Stimulated activated effector memory CD8-positive, alpha-beta T cell treated with anti-CD3 and anti-CD28 coated beads, Interleukin-12 subunit alpha, Interleukin-12 subunit beta, amount 100 ng/mL, for 72 hours (primary cell): ENCODE measurements at regions not wholly inside any gene's neighbourhood (a gene's known extent, or its start where the extent isn't known, plus 50 kb on each side); places are given as distances from the start of the nearest gene placed in this dataset.
"Not testable (repeated sequence)": the region's sequence is repeated elsewhere in the genome, so short reads cannot be mapped to it uniquely, and the experiment has no call there.

Source experiments
- ATAC-seq: fragments of 150-1000 bp; cut with Tn5 transposase; 2 replicates; pipeline ENCODE4 v1.10.0; 2021
- DNase-seq, 2 donors: peaks; one replicate each; pipeline ENCODE4 v3.0.0; 2021 to 2022; ENCODE audit warnings: low spot score in 2 of 2
- H3K27ac Mint-ChIP-seq: one replicate; pipeline ENCODE4 v1.8.0; 2022; ENCODE audit warnings: mild to moderate bottlenecking, mixed read lengths
- H3K36me3 Mint-ChIP-seq: one replicate; pipeline ENCODE4 v1.8.0; 2022; ENCODE audit warnings: mild to moderate bottlenecking, mixed read lengths
- H3K4me1 Mint-ChIP-seq: one replicate; pipeline ENCODE4 v1.8.0; 2022; ENCODE audit warnings: mixed read lengths
- H3K4me3 Mint-ChIP-seq: one replicate; pipeline ENCODE4 v1.8.0; 2022; ENCODE audit warnings: mild to moderate bottlenecking, mixed read lengths
- H3K9me3 Mint-ChIP-seq: one replicate; pipeline ENCODE4 v1.8.0; 2022; ENCODE audit warnings: mixed read lengths

DNA sequence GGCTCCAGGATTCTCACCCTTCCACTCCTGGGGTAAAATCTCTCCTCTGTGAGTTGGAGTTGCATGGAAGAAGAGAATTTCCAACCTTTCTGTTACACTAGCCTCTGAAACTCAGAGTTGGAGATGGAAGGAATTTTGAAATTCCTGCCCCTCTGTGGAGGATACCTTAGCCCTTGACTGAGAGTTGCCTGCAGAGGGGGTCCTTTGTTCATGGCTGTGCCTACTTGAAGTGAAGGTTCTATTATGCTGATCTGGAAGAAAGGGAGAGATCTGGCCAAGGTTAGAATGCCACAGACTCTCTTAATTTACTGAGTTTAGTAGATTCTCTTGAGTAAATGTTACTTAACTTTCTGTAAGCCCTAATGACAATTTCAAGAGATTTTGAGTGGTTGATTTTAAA lies 626.6 kb upstream of the GYPC start:
- H3K4me1 Mint-ChIP-seq: no peaks in the 10 kb centered on the region
- H3K4me3 Mint-ChIP-seq: no peak overlapping the region
- H3K27ac Mint-ChIP-seq: no peak overlapping the region
- peaks cover 19% of the 10 kb centered on the region for H3K9me3 Mint-ChIP-seq
- DNase-seq (no peak), ATAC-seq (no peak)
- H3K36me3 Mint-ChIP-seq: no peaks in the 10 kb centered on the region

DNA sequence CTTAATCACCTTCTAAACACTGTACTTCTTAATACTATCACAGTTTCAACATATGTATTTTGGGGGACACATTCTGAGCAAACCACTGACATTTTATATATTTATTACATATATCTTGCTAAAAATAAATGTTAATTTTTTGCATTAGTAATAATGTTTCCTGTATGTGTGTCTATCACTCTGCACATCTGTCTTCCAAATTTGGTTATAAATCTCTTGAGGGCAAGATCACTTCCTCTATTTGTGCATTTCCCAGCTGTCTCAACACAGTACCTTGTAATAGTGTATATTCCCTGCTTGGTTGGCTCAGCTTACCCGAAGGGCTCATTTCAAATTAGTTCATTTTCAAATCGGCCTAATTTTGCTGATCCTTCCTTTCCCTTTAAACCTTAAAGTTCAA lies 617.1 kb upstream of the GYPC start:
- no peaks in the 10 kb centered on the region for H3K36me3 Mint-ChIP-seq
- no peak for DNase-seq
- no peak overlapping the region for H3K4me3 Mint-ChIP-seq
- peaks cover under 1% of the 10 kb centered on the region for H3K9me3 Mint-ChIP-seq
- no peaks in the 10 kb centered on the region for H3K4me1 Mint-ChIP-seq
- no peak overlapping the region for H3K27ac Mint-ChIP-seq
- ATAC-seq: no peak

DNA sequence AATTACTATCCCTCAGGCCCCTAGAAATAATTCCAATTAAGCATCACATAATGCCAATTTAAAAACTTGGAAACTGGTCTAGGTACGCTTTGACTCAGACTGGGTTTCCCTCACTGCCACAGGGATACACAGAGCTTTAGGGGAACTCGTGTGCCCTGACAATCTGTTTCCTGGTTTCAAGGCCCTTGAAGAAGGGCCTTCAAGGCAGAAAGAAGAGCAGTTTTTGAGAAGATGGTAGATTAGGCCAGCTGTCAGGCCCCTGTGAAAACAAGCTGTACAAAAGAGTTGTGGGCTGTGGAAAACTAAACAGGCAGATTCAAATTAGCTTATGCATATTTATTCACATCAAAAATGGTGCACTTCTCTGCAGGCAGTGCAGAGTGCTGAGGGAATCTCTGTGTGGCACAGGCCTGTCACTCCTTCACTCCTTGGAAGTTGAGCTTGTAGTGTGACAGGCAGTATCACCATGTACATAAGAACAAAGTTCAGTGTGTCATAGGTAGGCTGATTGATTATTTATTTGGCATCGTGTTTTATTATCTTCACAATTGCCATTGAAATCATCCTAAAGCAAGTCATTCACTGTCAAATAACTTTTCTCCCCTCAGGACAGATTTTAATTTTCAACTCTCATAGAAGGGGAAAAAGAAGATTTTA lies 614.4 kb upstream of the GYPC start:
- no peak overlapping the region for H3K27ac Mint-ChIP-seq
- ATAC-seq (no peak), DNase-seq (no peak)
- H3K36me3 Mint-ChIP-seq: no peaks in the 10 kb centered on the region
- H3K4me1 Mint-ChIP-seq: no peaks in the 10 kb centered on the region
- no peak overlapping the region for H3K4me3 Mint-ChIP-seq
- H3K9me3 Mint-ChIP-seq: no peaks in the 10 kb centered on the region

DNA sequence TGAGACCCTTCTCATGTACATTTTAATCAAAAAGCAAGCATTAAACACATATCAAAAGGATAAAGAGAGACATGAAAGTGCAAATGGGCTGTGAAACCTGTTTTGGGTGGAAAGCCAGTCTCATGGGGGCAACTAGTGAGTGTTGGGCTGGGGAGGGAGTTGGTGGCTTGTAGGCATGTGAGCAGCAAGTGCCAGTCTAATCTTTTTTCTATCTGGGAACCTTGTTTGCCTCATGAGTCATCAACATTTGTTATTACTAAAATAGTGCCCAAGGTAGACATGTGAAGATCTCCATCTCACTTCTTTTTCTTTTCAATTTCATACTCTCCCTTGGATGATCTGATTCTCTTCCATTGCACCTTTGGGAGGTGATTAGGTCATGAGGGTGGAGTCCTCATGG lies 613.9 kb upstream of the GYPC start:
- Mint-ChIP-seq H3K4me1 (no peaks in the 10 kb centered on the region), H3K4me3 (no peak overlapping the region)
- no peak for ATAC-seq

DNA sequence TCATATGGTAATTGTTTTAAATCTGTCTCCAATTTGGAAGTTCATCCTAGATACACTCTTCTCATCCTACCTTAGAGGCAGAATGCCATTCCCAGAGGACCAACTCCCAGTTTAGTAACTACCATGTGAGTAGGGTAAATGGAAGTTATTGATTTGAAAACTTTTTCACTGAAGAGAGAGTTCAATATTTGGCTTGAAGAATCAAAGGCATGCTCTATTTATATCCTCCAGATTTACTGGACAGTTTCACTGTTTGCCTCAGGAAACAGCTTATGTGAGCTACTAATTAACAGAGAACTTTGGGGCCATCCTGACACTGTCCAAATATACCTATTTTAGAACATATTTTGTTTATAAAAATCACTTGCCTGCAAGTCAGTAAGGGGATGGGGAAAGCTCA lies 607.2 kb upstream of the GYPC start:
- Mint-ChIP-seq H3K27ac (no peak overlapping the region), H3K4me3 (no peak overlapping the region), H3K36me3 (no peaks in the 10 kb centered on the region), H3K9me3 (peaks cover 12% of the 10 kb centered on the region), H3K4me1 (no peaks in the 10 kb centered on the region)
- ATAC-seq: no peak
- DNase-seq: no peak

More for the DNA sequence above, 613.9 kb upstream of the GYPC start:
- no peak for DNase-seq
- Mint-ChIP-seq H3K9me3 (no peaks in the 10 kb centered on the region), H3K36me3 (no peaks in the 10 kb centered on the region), H3K27ac (no peak overlapping the region)

DNA sequence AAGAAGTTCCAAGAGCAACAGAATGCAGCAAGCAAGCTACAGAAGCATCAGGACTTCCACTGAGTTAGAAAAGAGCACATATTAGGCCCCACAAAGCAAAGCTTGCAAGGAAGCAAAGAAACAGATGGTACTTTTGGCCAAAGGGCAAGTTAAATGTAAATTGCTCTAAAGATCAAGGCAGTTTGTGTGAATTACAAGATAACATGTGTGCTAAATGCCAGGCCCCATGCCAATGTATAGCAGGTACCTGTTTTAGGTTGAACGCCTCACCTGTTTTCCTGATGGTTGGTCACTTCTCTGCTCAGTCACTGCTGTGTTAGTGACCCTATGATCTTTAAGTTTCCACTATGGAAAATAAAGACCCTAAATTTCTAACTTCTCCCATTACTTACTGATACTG lies 606.5 kb upstream of the GYPC start:
- no peak overlapping the region for H3K27ac Mint-ChIP-seq
- ATAC-seq: no peak
- no peaks in the 10 kb centered on the region for H3K4me1 Mint-ChIP-seq
- no peaks in the 10 kb centered on the region for H3K36me3 Mint-ChIP-seq
- H3K9me3 Mint-ChIP-seq: peaks cover 14% of the 10 kb centered on the region
- no peak for DNase-seq
- H3K4me3 Mint-ChIP-seq: no peak overlapping the region

DNA sequence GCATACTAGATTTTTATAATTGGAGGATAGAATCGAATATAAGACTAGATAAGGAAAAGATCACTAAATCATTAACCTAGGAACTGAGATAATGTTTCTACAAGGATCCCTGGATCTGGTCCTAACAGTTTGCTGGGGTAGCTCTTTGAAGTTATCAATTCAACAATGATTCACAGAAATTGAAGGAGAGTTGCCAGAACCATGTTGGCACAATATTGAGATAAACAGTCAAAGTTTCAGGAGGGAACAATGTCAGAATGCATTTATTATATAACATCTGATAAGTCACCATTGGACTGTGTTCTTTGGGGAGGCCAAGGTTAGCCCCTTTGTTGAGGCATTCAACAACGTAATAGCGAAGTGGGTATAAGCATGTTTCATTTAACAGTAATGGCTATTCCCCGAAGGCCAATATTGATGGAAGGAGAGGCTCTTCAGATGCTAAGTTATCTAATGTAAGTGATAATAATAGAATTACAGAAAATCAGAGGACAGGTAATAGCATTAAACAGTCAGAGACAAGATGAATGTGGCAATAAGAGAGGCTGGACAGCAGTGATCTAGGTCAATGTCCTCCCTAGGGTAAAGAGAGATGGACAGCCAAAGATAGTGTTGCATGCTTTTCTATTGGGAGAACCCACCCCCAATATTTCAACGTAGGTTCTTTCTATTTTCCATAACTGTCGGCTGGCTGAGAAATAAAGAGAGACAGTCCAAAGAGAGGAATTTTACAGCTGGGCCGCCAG lies 604.8 kb upstream of the GYPC start:
- Mint-ChIP-seq H3K4me1 (no peaks in the 10 kb centered on the region), H3K4me3 (no peak overlapping the region), H3K36me3 (no peaks in the 10 kb centered on the region), H3K27ac (no peak overlapping the region), H3K9me3 (peaks cover 19% of the 10 kb centered on the region)
- DNase-seq (no peak), ATAC-seq (no peak)

DNA sequence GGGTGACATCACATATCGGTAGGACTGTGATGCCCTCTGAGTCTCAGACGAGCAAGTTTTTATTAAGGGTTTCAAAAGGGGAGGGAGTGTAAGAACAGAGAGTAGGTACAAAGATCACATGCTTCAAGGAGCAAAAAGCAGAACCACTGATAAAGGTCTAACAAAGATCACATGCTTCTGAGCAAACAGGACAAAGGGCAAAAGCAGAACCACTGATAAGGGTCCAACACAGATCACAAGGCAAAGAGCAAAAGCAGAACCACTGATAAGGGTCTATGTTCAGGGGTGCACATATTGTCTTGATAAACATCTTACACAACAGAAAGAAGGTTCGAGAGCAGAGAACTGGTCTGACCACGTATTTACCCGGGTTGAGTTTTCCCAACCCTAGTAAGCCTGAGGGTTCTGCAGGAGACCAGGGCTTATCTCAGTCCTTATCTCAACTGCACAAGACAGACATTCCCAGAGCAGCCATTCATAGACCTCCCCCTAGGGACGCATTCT lies 604.2 kb upstream of the GYPC start:
- not testable (repeated sequence) for H3K4me1 Mint-ChIP-seq, H3K36me3 Mint-ChIP-seq, DNase-seq, H3K27ac Mint-ChIP-seq, H3K4me3 Mint-ChIP-seq, ATAC-seq
- H3K9me3 Mint-ChIP-seq: peaks cover 19% of the 10 kb centered on the region

DNA sequence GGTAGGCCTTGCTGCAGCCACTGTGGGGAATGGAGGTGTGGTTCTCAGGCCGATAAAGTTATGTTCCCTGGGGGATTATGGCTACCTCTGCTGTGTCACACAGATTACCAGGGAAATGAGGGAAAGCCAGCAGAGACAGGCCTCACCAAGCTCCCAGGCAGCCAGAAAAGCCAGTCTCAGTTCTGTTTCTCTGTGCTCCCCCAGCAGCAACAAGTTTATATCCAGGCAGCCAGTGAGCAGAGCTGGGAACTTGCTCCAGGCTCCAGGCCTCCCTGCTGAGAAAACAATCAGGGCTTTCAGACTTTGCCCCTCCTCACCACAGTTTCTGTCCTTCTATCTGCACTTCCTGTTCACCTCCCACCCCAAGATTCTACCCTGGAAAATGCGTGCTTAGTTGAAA lies 596.6 kb upstream of the GYPC start:
- Mint-ChIP-seq H3K4me3 (no peak overlapping the region), H3K9me3 (peaks cover 39% of the 10 kb centered on the region), H3K36me3 (no peaks in the 10 kb centered on the region), H3K4me1 (no peaks in the 10 kb centered on the region), H3K27ac (no peak overlapping the region)
- DNase-seq (no peak), ATAC-seq (no peak)

DNA sequence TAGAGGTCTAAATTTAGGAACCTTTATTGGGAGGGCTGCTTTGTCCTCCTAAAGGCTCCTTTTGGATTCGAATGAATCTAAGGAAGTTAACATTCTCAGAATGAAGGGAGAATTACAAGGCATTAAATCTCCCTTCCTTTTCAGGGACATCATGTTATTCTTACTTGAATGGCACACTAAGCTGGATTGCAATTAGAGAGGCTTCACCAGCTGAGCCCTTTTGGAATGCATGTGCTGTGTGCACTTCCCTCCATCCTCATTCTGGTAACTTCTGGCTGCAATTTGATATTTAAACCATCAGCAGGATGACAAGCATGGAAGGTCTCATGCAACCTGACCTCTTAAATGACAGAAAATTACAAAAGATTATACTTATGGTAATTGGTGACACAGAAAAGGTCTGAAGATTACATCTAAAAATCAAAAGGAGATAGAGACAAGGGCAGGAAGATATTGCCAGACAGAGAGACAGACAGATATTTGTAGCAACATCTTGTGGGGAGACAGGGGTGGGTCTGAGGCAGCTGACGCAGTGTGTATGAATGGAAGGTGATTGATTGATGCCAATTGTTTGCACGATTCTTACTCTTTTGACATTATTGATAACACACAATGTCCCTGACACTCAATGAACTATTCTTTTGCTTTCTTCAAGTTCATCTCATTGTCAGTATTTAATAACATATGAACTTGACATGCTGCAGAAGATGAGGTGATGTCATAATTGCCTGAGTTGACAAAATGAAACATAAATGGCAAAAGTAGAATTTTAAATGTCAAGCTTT lies 570.8 kb upstream of the GYPC start:
- no peak overlapping the region for H3K4me3 Mint-ChIP-seq
- H3K36me3 Mint-ChIP-seq: no peaks in the 10 kb centered on the region
- H3K4me1 Mint-ChIP-seq: no peaks in the 10 kb centered on the region
- ATAC-seq: no peak
- peaks cover 4% of the 10 kb centered on the region for H3K9me3 Mint-ChIP-seq
- no peak for DNase-seq
- no peak overlapping the region for H3K27ac Mint-ChIP-seq

DNA sequence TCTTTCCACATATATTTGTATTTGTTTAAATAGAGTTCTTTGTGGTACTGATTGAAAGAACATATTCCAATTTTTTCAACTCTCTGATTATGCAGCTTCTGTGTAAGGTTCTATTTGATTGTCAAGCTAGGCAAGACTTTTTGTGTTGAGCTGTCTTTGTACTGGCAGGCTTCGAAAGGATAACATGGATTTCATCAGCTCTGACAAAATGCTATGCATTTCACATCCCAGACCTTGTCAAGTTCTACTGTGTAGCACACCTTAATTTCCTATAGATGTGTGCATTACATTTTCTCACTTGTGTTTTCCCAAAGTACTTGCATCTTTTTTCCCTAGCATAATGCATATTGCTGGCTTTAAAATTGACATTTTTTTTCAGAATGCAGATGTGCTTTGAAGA lies 555.0 kb upstream of the GYPC start:
- DNase-seq: no peak
- H3K9me3 Mint-ChIP-seq: peaks cover 6% of the 10 kb centered on the region
- H3K4me3 Mint-ChIP-seq: no peak overlapping the region
- no peaks in the 10 kb centered on the region for H3K36me3 Mint-ChIP-seq
- no peaks in the 10 kb centered on the region for H3K4me1 Mint-ChIP-seq
- no peak overlapping the region for H3K27ac Mint-ChIP-seq
- no peak for ATAC-seq

DNA sequence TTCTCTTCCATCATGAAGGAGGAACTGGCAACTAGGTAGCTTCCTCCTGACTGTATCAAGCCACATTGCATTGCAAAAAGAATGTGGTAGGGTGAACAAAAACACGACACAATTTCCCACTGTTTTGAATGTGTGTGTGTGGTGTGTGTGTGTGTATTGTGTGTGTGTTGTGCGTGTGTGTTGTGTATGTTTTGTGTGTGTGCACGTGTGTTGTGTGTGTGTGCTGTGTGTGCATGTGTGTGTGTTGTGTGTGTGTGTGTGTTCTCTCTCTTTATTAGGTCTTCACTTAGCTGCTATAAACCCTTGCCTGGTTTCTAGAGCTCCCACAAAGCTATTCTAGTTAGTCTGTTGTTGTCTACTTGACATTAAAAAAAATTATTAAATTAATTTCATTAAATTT lies 550.0 kb upstream of the GYPC start:
- Mint-ChIP-seq H3K27ac (no peak overlapping the region), H3K9me3 (peaks cover 10% of the 10 kb centered on the region), H3K36me3 (no peaks in the 10 kb centered on the region), H3K4me1 (no peaks in the 10 kb centered on the region), H3K4me3 (no peak overlapping the region)
- ATAC-seq (no peak), DNase-seq (no peak)

DNA sequence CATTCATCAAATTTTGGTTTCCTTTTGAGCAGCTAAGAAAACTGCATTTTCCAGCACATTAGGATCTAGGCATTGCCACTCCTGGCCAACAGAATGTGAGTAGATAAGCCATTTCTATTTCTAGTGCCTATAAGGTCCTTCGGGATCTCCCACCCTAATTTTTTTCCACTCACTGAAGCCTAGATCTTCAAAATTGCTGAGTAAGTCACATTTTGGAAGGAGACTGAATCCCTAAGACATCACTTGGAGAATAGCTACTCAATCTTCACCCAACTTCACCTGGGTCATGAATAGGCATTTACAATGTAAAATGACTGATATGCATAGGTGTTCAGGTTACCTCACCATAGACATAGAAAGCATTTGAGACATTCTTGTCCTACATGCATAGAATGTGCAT lies 548.1 kb upstream of the GYPC start:
- H3K4me1 Mint-ChIP-seq: no peaks in the 10 kb centered on the region
- H3K27ac Mint-ChIP-seq: no peak overlapping the region
- H3K4me3 Mint-ChIP-seq: no peak overlapping the region
- H3K36me3 Mint-ChIP-seq: no peaks in the 10 kb centered on the region
- DNase-seq (no peak), ATAC-seq (no peak)
- H3K9me3 Mint-ChIP-seq: peaks cover 7% of the 10 kb centered on the region

DNA sequence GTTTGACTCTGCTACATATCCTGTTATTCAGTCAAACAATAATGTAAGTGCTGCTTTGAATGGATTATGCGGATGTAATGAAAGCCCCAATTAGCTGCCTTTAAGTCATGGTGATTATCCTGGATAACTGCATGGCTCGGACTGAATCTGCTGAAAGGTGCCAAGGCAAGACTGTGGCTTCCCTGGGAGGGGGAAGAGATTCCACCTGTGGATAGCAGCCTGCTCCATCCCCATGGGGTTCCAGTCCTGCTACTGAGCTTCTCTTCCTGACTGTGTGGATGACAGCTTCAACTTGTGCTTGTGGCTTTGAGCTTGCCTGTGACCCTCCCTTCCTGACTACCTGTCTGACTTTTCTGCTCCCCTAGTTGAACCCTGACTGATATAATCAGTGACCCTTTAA lies 540.0 kb upstream of the GYPC start:
- no peak for DNase-seq
- Mint-ChIP-seq H3K36me3 (no peaks in the 10 kb centered on the region), H3K4me1 (no peaks in the 10 kb centered on the region), H3K9me3 (peaks cover 3% of the 10 kb centered on the region), H3K27ac (no peak overlapping the region), H3K4me3 (no peak overlapping the region)
- no peak for ATAC-seq

DNA sequence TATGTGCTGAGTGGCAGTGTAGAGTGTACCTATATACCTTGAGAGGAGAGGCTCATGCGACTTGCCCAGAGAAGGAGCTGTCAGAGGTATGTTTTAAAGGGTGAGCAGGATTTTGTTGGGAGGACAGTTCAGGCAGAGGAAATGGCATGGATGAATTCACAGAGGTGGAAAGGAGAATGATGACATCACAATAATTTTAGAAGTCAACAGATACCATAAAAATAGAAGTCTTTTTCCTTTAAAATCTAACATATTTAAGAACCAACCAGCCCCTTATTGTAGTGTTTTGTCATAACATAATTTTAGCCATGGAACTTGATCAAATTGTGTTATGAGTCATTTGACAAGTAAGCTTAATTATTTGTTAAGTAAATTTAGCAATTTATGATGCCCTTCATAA lies 538.1 kb upstream of the GYPC start:
- Mint-ChIP-seq H3K4me3 (no peak overlapping the region), H3K36me3 (no peaks in the 10 kb centered on the region), H3K9me3 (peaks cover 3% of the 10 kb centered on the region), H3K4me1 (no peaks in the 10 kb centered on the region), H3K27ac (no peak overlapping the region)
- no peak for ATAC-seq
- no peak for DNase-seq

DNA sequence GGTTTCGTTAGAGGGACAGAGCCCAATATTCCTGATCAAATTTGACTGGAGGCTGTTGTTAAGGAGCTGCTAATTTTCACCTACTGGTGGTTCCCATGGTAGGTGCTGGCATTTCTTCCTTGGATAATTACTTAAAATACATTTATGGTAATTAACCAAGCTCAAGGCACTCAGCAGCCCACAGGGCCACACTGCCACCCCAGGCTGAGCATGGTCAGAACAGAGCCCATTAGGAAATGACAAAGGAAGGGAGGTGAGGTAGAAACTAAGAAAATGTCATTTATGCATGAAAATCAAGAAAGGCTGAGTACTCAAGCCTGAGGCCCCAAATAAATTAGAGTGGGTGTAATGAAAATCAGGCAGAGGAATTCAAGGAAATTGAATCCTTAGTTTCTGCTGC lies 510.2 kb upstream of the GYPC start:
- ATAC-seq (no peak), DNase-seq (no peak)
- Mint-ChIP-seq H3K4me3 (no peak overlapping the region), H3K9me3 (peaks cover 7% of the 10 kb centered on the region), H3K27ac (no peak overlapping the region), H3K4me1 (no peaks in the 10 kb centered on the region), H3K36me3 (no peaks in the 10 kb centered on the region)
